RKO (cell line): ENCODE measurements at regions not wholly inside any gene's neighbourhood (a gene's known extent, or its start where the extent isn't known, plus 50 kb on each side); places are given as distances from the start of the nearest gene placed in this dataset.

Source experiments
- DNase-seq: peaks from one replicate; pipeline ENCODE4 v3.0.0-alpha.2; 2016; ENCODE audit warnings: low spot score

- DNase-seq: no peak
Measured at GRCh38 chr1:116232989-116233514, 121.9 kb downstream of the MAB21L3 start.

- DNase-seq: no peak
Measured at GRCh38 chr1:116234429-116234828, 123.2 kb downstream of the MAB21L3 start.

- DNase-seq: no peak
Measured at GRCh38 chr1:116239916-116240315, 128.7 kb downstream of the MAB21L3 start.

GRCh38 chr1:116242741-116243140 is 130.3 kb upstream of the ATP1A1 start:
- DNase-seq: no peak

GRCh38 chr1:116243333-116244054 is 129.6 kb upstream of the ATP1A1 start:
- DNase-seq: no peak

GRCh38 chr1:116246174-116246573 is 126.9 kb upstream of the ATP1A1 start:
- DNase-seq: no peak

- no peak for DNase-seq
Measured at GRCh38 chr1:116252271-116252670, 120.8 kb upstream of the ATP1A1 start.

- DNase-seq: no peak
Measured at GRCh38 chr1:116252785-116253184, 120.3 kb upstream of the ATP1A1 start.

GRCh38 chr1:116253566-116254382 is 119.3 kb upstream of the ATP1A1 start:
- no peak for DNase-seq

GRCh38 chr1:116254776-116255175 is 118.3 kb upstream of the ATP1A1 start:
- DNase-seq: no peak

- no peak for DNase-seq
Measured at GRCh38 chr1:116255486-116256285, 117.4 kb upstream of the ATP1A1 start.

GRCh38 chr1:116256286-116256649 is 116.8 kb upstream of the ATP1A1 start:
- DNase-seq: no peak

GRCh38 chr1:116256875-116257274 is 116.2 kb upstream of the ATP1A1 start:
- DNase-seq: no peak

- DNase-seq: no peak
Measured at GRCh38 chr1:116257341-116257767, 115.7 kb upstream of the ATP1A1 start.

- DNase-seq: no peak
Measured at GRCh38 chr1:116257836-116258235, 115.2 kb upstream of the ATP1A1 start.

- DNase-seq: no peak
Measured at GRCh38 chr1:116258668-116259419, 114.2 kb upstream of the ATP1A1 start.

- DNase-seq: no peak
Measured at GRCh38 chr1:116259663-116260062, 113.4 kb upstream of the ATP1A1 start.

- DNase-seq: no peak
Measured at GRCh38 chr1:116260115-116260514, 112.9 kb upstream of the ATP1A1 start.

- DNase-seq: no peak
Measured at GRCh38 chr1:116260621-116261020, 112.4 kb upstream of the ATP1A1 start.

- no peak for DNase-seq
Measured at GRCh38 chr1:116261227-116261626, 111.8 kb upstream of the ATP1A1 start.

- no peak for DNase-seq
Measured at GRCh38 chr1:116262207-116262994, 110.6 kb upstream of the ATP1A1 start.
